ENCODE measurements at regions not wholly inside any gene's neighbourhood (a gene's known extent, or its start where the extent isn't known, plus 50 kb on each side); places are given as distances from the start of the nearest gene placed in this dataset.

DNA sequence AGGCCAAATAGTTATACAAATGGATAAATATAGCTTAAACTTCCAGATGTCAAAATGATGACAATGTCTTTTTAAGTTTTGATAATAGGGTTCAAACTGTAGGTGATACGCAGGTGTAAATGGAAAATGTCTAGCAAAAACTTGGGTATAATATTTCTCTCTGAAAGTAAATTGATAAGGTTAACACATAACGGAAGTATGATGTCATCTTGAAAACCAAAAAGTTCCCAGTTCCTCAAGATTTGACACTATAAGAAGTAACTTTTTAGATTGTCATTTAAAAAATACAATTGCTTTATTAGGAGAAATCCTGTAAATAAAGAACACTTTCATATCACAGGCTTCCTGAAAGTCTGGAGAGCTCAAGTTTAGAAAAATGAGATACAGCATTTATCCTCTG is 483.4 kb downstream of the FRK start:
- H3K9ac ChIP-seq (ENCODE audit: control insufficient read depth, insufficient read depth, low read length) = no peak overlapping the region
- H2AFZ ChIP-seq (ENCODE audit: control insufficient read depth, low read depth, low read length) = no peak overlapping the region
- ChIA-PET SMC1A (ENCODE audit: uncharacterized antibody, unreplicated experiment) (no interaction called here), POLR2A (no interaction called here), CTCF (no interaction called here), RAD21 (ENCODE audit: unreplicated experiment) (no interaction called here)
- TF ChIP-seq MYB (IDR thresholded peaks at IDR 0.05; ENCODE audit: borderline replicate concordance, low read depth, low read length) (no peak), ATF7 (IDR thresholded peaks at IDR 0.05; ENCODE audit: low read depth) (peak; percentile 49; the same call in 1 of the 2 replicates)
- H3K4me2 ChIP-seq (ENCODE audit: control insufficient read depth, insufficient read depth) = no peak overlapping the region
- H3K27me3 ChIP-seq (replicated peaks in 1 of 2; ENCODE audit: control insufficient read depth in 2 of 2, insufficient read depth in 2 of 2, low read length in 1 of 2) = no peaks in the 10 kb centered on the region
- no peak for FAIRE-seq
- no peak overlapping the region for H3K27ac ChIP-seq (ENCODE audit: control insufficient read depth, insufficient read depth)
- ATAC-seq = no peak
- 2% methylated on average over 2 of the region's 2 CpGs for WGBS (ENCODE audit: insufficient coverage, insufficient replicate concordance, low lambda C conversion rate, missing lambda C conversion rate)
- no peaks in the 10 kb centered on the region for H4K20me1 ChIP-seq (ENCODE audit: control insufficient read depth, insufficient read depth)
- no peaks in the 10 kb centered on the region for H3K79me2 ChIP-seq (ENCODE audit: control insufficient read depth, insufficient read depth, low read length)
- no TSS peak for BruUV-seq (replicated peaks)
- H3K4me1 ChIP-seq (ENCODE audit: control insufficient read depth, insufficient read depth, low read length) = no peaks in the 10 kb centered on the region
- intact Hi-C loops (cut with micrococcal nuclease; ENCODE audit: unreplicated experiment) (loop anchor here (5.0 kb wide), 1 partner anchor 320 kb away; no protein-coding TSS in a partner anchor), in situ Hi-C loops (cut with MboI) (no loop called here)
- H3K9me3 ChIP-seq (replicated peaks; ENCODE audit: control insufficient read depth, insufficient read depth, low read length) = no peaks in the 10 kb centered on the region
- no peak for DNase-seq (ENCODE audit: low read depth, low spot score)
- no peaks in the 10 kb centered on the region for H3K36me3 ChIP-seq (ENCODE audit: control insufficient read depth in 2 of 2, insufficient read depth in 2 of 2, low read length in 1 of 2)
- H3K4me3 ChIP-seq = no peak overlapping the region

DNA sequence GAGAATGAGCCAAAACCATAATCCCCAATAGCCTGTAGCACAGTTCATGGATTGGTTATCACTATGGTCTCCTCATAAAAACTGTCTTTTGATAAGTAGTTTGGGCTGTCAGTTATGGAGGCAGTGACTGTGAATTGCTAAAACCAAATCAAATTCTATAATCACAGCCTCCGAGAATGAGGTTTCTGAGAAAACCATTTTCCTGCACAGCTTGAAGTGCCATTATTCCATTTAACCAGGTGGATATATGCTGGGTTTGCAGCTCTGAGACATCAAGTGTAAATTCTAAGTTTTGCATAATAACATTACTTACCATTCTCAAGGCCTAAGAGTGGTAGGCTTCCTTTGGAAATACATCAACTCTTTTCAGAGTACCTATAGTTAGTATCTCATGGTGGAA is 485.4 kb downstream of the FRK start:
- ATAC-seq = no peak
- no peak for TF ChIP-seq CEBPB (IDR thresholded peaks at IDR 0.05; ENCODE audit: borderline replicate concordance in 1 of 2, low read depth in 2 of 2, low read length in 2 of 2)
- no peak for TF ChIP-seq YY1 (IDR thresholded peaks at IDR 0.05; ENCODE audit: low read depth, low read length)
- no peak for TF ChIP-seq ZNF274 (IDR thresholded peaks at IDR 0.05; ENCODE audit: insufficient read depth, insufficient read length)
- no peak for TF ChIP-seq PML (IDR thresholded peaks at IDR 0.05; ENCODE audit: low read length)
- no peak for TF ChIP-seq ATF3 (IDR thresholded peaks at IDR 0.05; ENCODE audit: borderline replicate concordance, extremely low read depth, low read depth, low read length)
- TF ChIP-seq SMAD1 (IDR thresholded peaks at IDR 0.05; ENCODE audit: low read depth, partially characterized antibody) = no peak
- no peak for TF ChIP-seq POLR2AphosphoS2 (IDR thresholded peaks at IDR 0.05; ENCODE audit: low read depth, low read length)
- no peak for TF ChIP-seq NR2F1 (conservative IDR thresholded peaks at IDR 0.05)
- no peak for TF ChIP-seq JUNB (IDR thresholded peaks at IDR 0.05)
- TF ChIP-seq, protein P1, sequence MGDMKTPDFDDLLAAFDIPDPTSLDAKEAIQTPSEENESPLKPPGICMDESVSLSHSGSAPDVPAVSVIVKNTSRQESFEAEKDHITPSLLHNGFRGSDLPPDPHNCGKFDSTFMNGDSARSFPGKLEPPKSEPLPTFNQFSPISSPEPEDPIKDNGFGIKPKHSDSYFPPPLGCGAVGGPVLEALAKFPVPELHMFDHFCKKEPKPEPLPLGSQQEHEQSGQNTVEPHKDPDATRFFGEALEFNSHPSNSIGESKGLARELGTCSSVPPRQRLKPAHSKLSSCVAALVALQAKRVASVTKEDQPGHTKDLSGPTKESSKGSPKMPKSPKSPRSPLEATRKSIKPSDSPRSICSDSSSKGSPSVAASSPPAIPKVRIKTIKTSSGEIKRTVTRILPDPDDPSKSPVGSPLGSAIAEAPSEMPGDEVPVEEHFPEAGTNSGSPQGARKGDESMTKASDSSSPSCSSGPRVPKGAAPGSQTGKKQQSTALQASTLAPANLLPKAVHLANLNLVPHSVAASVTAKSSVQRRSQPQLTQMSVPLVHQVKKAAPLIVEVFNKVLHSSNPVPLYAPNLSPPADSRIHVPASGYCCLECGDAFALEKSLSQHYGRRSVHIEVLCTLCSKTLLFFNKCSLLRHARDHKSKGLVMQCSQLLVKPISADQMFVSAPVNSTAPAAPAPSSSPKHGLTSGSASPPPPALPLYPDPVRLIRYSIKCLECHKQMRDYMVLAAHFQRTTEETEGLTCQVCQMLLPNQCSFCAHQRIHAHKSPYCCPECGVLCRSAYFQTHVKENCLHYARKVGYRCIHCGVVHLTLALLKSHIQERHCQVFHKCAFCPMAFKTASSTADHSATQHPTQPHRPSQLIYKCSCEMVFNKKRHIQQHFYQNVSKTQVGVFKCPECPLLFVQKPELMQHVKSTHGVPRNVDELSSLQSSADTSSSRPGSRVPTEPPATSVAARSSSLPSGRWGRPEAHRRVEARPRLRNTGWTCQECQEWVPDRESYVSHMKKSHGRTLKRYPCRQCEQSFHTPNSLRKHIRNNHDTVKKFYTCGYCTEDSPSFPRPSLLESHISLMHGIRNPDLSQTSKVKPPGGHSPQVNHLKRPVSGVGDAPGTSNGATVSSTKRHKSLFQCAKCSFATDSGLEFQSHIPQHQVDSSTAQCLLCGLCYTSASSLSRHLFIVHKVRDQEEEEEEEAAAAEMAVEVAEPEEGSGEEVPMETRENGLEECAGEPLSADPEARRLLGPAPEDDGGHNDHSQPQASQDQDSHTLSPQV (IDR thresholded peaks at IDR 0.05) = no peak
- no peak for TF ChIP-seq RAD21 (IDR thresholded peaks at IDR 0.05; ENCODE audit: insufficient read depth, low read depth, low read length)
- TF ChIP-seq SUPT20H (IDR thresholded peaks at IDR 0.05; ENCODE audit: borderline replicate concordance, control insufficient read depth, low read depth, low read length) = no peak
- TF ChIP-seq JUND (IDR thresholded peaks at IDR 0.05; ENCODE audit: low read depth, low read length) = no peak
- TF ChIP-seq SRF (IDR thresholded peaks at IDR 0.05; ENCODE audit: low read depth in 2 of 2, low read length in 2 of 2) = no peak

More for the DNA sequence above, 485.4 kb downstream of the FRK start:
- no peak overlapping the region for H3K4me2 ChIP-seq (ENCODE audit: control insufficient read depth, insufficient read depth)
- ChIA-PET POLR2A (no interaction called here), RAD21 (ENCODE audit: unreplicated experiment) (no interaction called here), CTCF (no interaction called here), SMC1A (ENCODE audit: uncharacterized antibody, unreplicated experiment) (no interaction called here)
- H2AFZ ChIP-seq (ENCODE audit: control insufficient read depth, low read depth, low read length) = no peak overlapping the region
- no peaks in the 10 kb centered on the region for H3K36me3 ChIP-seq (ENCODE audit: control insufficient read depth in 2 of 2, insufficient read depth in 2 of 2, low read length in 1 of 2)
- H3K9me3 ChIP-seq (replicated peaks; ENCODE audit: control insufficient read depth, insufficient read depth, low read length) = no peaks in the 10 kb centered on the region
- no peaks in the 10 kb centered on the region for H3K79me2 ChIP-seq (ENCODE audit: control insufficient read depth, insufficient read depth, low read length)
- BruUV-seq (replicated peaks) = no TSS peak
- no peak overlapping the region for H3K27ac ChIP-seq (ENCODE audit: control insufficient read depth, insufficient read depth)
- no peak overlapping the region for H3K4me3 ChIP-seq
- in situ Hi-C loops (cut with MboI) (no loop called here), intact Hi-C loops (cut with micrococcal nuclease; ENCODE audit: unreplicated experiment) (loop anchor here (5.0 kb wide), 1 partner anchor 322 kb away; no protein-coding TSS in a partner anchor)
- no peak for DNase-seq (ENCODE audit: low read depth, low spot score)
- no peak overlapping the region for H3K9ac ChIP-seq (ENCODE audit: control insufficient read depth, insufficient read depth, low read length)
- no peaks in the 10 kb centered on the region for H4K20me1 ChIP-seq (ENCODE audit: control insufficient read depth, insufficient read depth)
- FAIRE-seq = no peak
- 0% methylated on average over 1 of the region's 1 CpG for WGBS (ENCODE audit: insufficient coverage, insufficient replicate concordance, low lambda C conversion rate, missing lambda C conversion rate)
- H3K27me3 ChIP-seq (replicated peaks in 1 of 2; ENCODE audit: control insufficient read depth in 2 of 2, insufficient read depth in 2 of 2, low read length in 1 of 2) = no peaks in the 10 kb centered on the region
- H3K4me1 ChIP-seq (ENCODE audit: control insufficient read depth, insufficient read depth, low read length) = no peaks in the 10 kb centered on the region
